Smooth muscle cell (in vitro differentiated cells): ENCODE measurements at regions not wholly inside any gene's neighbourhood (a gene's known extent, or its start where the extent isn't known, plus 50 kb on each side); places are given as distances from the start of the nearest gene placed in this dataset. TPM values are rescaled to one million over a fixed set of nuclear protein-coding genes. Genes with fewer than 3 reads are reported as not detected.

Source experiments
- DNase-seq: peaks from one replicate; lab custom pipeline; 2025; ENCODE audit not compliant: unreplicated experiment; lab: John Stamatoyannopoulos, UW
- H2AFZ ChIP-seq: fragments of 200-600 bp; sonication (generic); 2 replicates; pipeline ENCODE4 v1.6.0; 2016; ENCODE audit warnings: antibody characterized with exemption, low read depth, mild to moderate bottlenecking
- H3F3A ChIP-seq: fragments of 200-600 bp; sonication (generic); 2 replicates; pipeline ENCODE4 v1.6.0; 2017; ENCODE audit warnings: antibody characterized with exemption, low read depth
- H3K27ac ChIP-seq: fragments of 200-600 bp; sonication (generic); 2 replicates; pipeline ENCODE4 v1.5.1; 2016; ENCODE audit warnings: low read depth, mild to moderate bottlenecking
- H3K27me3 ChIP-seq: fragments of 200-600 bp; sonication (generic); 2 replicates; pipeline ENCODE4 v1.6.1; 2016; ENCODE audit warnings: low read depth, mild to moderate bottlenecking
- H3K36me3 ChIP-seq: fragments of 200-600 bp; sonication (generic); 2 replicates; pipeline ENCODE4 v1.5.1; 2016; ENCODE audit warnings: low read depth
- H3K4me1 ChIP-seq: fragments of 200-600 bp; sonication (generic); 2 replicates; pipeline ENCODE4 v1.5.1; 2016; ENCODE audit warnings: low read depth
- H3K4me2 ChIP-seq: fragments of 200-600 bp; sonication (generic); 2 replicates; pipeline ENCODE4 v1.6.0; 2016; ENCODE audit warnings: mild to moderate bottlenecking
- H3K4me3 ChIP-seq: fragments of 200-600 bp; sonication (generic); 2 replicates; pipeline ENCODE4 v1.5.1; 2016; ENCODE audit warnings: mild to moderate bottlenecking
- H3K79me2 ChIP-seq: fragments of 200-600 bp; sonication (generic); 2 replicates; pipeline ENCODE4 v1.6.0; 2016; ENCODE audit warnings: low read depth, mild to moderate bottlenecking
- H3K9ac ChIP-seq: fragments of 200-600 bp; sonication (generic); 2 replicates; pipeline ENCODE4 v1.6.0; 2016; ENCODE audit warnings: low read depth
- H3K9me3 ChIP-seq: fragments of 200-600 bp; sonication (generic); replicated peaks from 2 replicates; pipeline ENCODE4 v1.5.1; 2016; ENCODE audit warnings: low read depth
- H4K20me1 ChIP-seq: fragments of 200-600 bp; sonication (generic); 2 replicates; pipeline ENCODE4 v1.6.0; 2016; ENCODE audit warnings: low read depth
- WGBS: methylation state at CpG from one replicate; pipeline ENCODE4 v1.1.7; 2016; ENCODE audit warnings: low lambda C conversion rate; 5-methylcytosine and 5-hydroxymethylcytosine counted together
- small RNA-seq: library from RNA; depleted of rRNA; stranded (forward); fragments of <200 nt; gene quantifications from one replicate; pipeline ENCODE3, GENCODE V24; 2014
- TF ChIP-seq, protein P1 (sequence below): fragments of 200-600 bp; sonication (generic); IDR thresholded peaks from 2 replicates; pipeline ENCODE4 v1.5.1; 2017; ENCODE audit warnings: borderline replicate concordance, mild to moderate bottlenecking, antibody characterized with exemption; ENCODE audit not compliant: insufficient read depth, poor library complexity, severe bottlenecking

DNA sequence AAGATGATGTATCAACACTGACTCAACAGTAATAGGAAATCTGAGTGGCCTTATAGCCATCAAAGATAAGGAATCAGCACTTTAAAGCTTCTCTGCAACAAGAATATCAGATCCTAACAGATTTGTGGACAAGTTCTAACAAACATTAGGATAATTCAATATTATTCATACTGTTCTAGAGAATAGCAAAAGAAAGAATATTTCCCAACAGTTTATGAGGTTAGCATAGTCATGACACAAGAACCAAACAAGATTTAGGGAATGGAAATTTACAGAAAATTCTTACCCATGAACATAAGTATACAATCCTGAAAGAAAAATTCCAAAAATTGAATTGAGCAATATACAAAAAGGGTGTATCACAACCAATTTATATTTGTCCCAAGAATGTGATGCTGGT lies 64.3 kb upstream of the BTBD3 start:
- H3K9me3 ChIP-seq, result no peaks in the 10 kb centered on the region
- TF ChIP-seq, protein P1, sequence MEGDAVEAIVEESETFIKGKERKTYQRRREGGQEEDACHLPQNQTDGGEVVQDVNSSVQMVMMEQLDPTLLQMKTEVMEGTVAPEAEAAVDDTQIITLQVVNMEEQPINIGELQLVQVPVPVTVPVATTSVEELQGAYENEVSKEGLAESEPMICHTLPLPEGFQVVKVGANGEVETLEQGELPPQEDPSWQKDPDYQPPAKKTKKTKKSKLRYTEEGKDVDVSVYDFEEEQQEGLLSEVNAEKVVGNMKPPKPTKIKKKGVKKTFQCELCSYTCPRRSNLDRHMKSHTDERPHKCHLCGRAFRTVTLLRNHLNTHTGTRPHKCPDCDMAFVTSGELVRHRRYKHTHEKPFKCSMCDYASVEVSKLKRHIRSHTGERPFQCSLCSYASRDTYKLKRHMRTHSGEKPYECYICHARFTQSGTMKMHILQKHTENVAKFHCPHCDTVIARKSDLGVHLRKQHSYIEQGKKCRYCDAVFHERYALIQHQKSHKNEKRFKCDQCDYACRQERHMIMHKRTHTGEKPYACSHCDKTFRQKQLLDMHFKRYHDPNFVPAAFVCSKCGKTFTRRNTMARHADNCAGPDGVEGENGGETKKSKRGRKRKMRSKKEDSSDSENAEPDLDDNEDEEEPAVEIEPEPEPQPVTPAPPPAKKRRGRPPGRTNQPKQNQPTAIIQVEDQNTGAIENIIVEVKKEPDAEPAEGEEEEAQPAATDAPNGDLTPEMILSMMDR, result no peak
- no peak overlapping the region for H2AFZ ChIP-seq
- H3K36me3 ChIP-seq, result no peaks in the 10 kb centered on the region
- H4K20me1 ChIP-seq, result no peaks in the 10 kb centered on the region
- H3K4me1 ChIP-seq, result peaks cover 12% of the 10 kb centered on the region
- H3K79me2 ChIP-seq, result no peaks in the 10 kb centered on the region
- H3F3A ChIP-seq, result peaks cover 9% of the 10 kb centered on the region
- no peak overlapping the region for H3K4me2 ChIP-seq
- no peak overlapping the region for H3K27ac ChIP-seq
- H3K9ac ChIP-seq, result no peak overlapping the region
- DNase-seq, result no peak
- no peaks in the 10 kb centered on the region for H3K27me3 ChIP-seq
- no peak overlapping the region for H3K4me3 ChIP-seq

DNA sequence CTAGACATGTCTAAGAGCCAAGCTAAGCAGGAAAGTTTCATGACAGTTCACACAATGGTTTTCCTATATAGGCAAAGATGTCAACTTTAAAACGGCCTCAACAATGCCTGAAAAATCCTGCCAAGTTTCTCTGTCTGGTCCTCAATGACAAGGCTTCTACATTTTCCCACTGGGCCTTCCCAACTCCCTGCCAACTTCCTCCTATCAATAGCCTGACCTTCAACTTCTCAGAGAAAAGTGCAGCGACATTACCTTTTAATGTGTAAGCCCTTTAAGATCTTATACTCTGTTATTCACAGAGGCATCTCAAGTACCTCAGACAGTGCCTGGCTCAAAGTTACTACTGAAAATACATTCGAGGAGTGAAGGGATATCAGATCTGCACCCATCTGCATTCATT lies 56.2 kb upstream of the BTBD3 start:
- Histone ChIP-seq H3K36me3 (no peaks in the 10 kb centered on the region), H2AFZ (no peak overlapping the region), H3K9me3 (no peaks in the 10 kb centered on the region), H3K27me3 (no peaks in the 10 kb centered on the region), H3K27ac (no peak overlapping the region), H3K9ac (no peak overlapping the region), H3K4me2 (no peak overlapping the region), H4K20me1 (no peaks in the 10 kb centered on the region), H3K79me2 (no peaks in the 10 kb centered on the region), H3K4me1 (no peaks in the 10 kb centered on the region), H3K4me3 (no peak overlapping the region), H3F3A (no peaks in the 10 kb centered on the region)
- TF ChIP-seq, protein P1, result no peak
- 85% methylated on average over 3 of the region's 3 CpGs for WGBS
- no peak for DNase-seq

- 81% methylated on average over 6 of the region's 6 CpGs for WGBS
- Histone ChIP-seq H3K9ac (no peak overlapping the region), H3K9me3 (no peaks in the 10 kb centered on the region), H3K27me3 (no peaks in the 10 kb centered on the region), H3K27ac (no peak overlapping the region), H3K36me3 (no peaks in the 10 kb centered on the region), H3K4me3 (no peak overlapping the region), H3K4me2 (no peak overlapping the region), H3K79me2 (no peaks in the 10 kb centered on the region), H4K20me1 (no peaks in the 10 kb centered on the region), H3F3A (no peaks in the 10 kb centered on the region), H3K4me1 (no peaks in the 10 kb centered on the region), H2AFZ (no peak overlapping the region)
- TF ChIP-seq, protein P1, result no peak
- DNase-seq, result no peak
These were observed 50.3 kb upstream of the BTBD3 start for GRCh38 chr20:11867291-11867919.

Small RNA genes in the stretch of these regions (small RNA-seq; reads per million reads assigned to genes)
- gene AL080274.1, result not detected
- not detected for gene RN7SKP111
